ENCODE measurements at regions not wholly inside any gene's neighbourhood (a gene's known extent, or its start where the extent isn't known, plus 50 kb on each side); places are given as distances from the start of the nearest gene placed in this dataset.

DNA sequence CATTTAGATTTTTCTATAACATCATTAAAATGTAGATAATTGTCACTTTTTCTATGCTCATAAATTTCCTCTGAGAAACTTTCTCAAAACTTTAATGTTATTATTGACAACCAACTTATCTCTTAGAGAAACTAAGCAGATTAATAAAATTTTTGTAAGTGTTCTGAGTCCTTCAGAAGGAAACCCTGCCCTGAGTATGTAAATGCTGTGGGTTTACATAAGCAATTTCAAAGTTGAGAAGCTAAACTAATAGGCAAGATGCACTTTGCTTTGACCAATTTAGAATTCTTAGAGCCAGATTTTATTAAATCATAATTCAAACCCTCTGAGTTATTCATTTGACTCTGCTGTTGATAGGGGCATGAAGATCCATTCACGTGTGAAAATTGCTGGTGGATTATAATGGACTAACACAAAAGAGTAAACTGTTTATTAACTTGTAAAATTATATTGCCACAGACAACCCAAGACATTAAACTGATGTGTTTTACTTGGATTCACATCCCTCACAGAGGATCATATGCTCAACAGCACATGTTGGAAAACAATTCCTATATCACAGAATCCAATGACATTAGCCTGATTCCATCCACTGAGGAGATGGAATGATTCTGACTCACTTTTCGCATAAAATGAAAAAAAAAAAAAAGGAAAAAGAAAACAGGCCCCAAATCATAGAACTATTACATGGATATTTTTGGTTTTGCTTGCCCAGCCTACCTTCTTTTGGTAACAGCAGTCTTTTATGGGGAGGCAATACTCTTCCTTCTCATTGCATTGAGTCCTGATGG is 453.7 kb upstream of the HTR2A start:
- Mint-ChIP-seq H3K4me3 (no peak overlapping the region), H3K4me1 (ENCODE audit: low read depth) (no peaks in the 10 kb centered on the region), H3K9me3 (no peaks in the 10 kb centered on the region; the same call in 1 of the 2 replicates), H3K27ac (no peak overlapping the region), H3K36me3 (ENCODE audit: low read depth) (no peaks in the 10 kb centered on the region), H3K27me3 (ENCODE audit: insufficient read depth) (no peaks in the 10 kb centered on the region; the same call in 1 of the 2 replicates)
- TF ChIP-seq, protein P1, sequence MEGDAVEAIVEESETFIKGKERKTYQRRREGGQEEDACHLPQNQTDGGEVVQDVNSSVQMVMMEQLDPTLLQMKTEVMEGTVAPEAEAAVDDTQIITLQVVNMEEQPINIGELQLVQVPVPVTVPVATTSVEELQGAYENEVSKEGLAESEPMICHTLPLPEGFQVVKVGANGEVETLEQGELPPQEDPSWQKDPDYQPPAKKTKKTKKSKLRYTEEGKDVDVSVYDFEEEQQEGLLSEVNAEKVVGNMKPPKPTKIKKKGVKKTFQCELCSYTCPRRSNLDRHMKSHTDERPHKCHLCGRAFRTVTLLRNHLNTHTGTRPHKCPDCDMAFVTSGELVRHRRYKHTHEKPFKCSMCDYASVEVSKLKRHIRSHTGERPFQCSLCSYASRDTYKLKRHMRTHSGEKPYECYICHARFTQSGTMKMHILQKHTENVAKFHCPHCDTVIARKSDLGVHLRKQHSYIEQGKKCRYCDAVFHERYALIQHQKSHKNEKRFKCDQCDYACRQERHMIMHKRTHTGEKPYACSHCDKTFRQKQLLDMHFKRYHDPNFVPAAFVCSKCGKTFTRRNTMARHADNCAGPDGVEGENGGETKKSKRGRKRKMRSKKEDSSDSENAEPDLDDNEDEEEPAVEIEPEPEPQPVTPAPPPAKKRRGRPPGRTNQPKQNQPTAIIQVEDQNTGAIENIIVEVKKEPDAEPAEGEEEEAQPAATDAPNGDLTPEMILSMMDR (IDR thresholded peaks at IDR 0.05), result no peak
- no peak for DNase-seq

DNA sequence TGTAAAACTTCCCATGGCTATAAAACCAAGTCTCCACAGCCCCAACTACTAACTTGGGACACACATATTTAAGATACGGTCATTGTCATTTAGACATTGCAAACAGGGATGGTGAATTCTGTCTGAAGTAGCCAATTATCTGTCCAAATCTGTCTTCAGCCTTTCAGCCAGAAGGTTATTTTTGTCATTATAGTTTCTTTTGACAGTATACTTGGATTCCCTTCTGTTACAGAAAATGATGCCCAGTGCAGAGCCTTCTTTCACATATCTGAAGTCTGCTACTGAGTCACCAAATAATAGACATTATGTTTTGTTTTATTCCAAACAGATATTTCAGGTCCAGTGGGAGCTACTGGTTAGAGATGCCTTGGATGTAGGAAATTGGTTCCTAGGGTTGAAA is 452.4 kb upstream of the HTR2A start:
- Mint-ChIP-seq H3K36me3 (ENCODE audit: low read depth) (no peaks in the 10 kb centered on the region), H3K4me3 (no peak overlapping the region), H3K4me1 (ENCODE audit: low read depth) (no peaks in the 10 kb centered on the region), H3K9me3 (no peaks in the 10 kb centered on the region; the same call in none of the 2 replicates), H3K27me3 (ENCODE audit: insufficient read depth) (no peaks in the 10 kb centered on the region), H3K27ac (no peak overlapping the region)
- TF ChIP-seq, protein P1 (IDR thresholded peaks at IDR 0.05), result no peak
- DNase-seq, result no peak

DNA sequence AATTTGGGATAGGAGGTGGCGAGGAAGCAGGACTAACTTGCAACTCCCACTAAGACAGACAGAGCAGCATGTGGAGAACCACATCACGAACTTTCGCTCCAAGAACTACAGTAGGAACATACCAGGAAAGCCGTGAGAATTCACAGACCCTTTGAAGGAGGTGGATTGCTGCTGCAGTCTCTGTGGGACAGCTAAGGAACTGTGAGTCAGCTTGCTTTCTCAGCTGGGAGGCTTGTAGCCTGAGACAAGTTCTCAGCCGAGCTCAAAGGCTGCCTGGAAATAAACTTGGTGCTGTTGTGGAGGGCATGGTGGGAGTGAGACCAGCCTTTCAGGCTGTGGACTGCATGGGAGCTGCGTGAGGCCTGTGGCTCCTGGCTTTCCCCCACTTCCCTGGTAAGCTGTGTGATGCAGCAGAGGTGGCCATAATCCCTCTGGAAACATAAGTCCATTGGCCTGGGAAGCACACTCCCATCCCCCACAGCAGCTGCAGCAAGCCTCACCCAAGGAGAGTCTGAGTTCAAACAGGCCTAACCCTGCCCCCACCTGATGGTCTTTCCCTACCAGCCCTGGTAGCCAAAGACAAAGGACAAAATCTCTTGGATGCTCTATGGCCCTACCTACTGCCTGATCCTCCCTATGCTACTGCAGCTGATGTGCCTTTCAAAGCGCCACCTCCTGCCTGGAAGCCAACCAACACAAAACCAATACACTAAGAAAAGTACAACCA is 441.1 kb upstream of the HTR2A start:
- no peak overlapping the region for H3K4me3 Mint-ChIP-seq
- no peaks in the 10 kb centered on the region for H3K36me3 Mint-ChIP-seq (ENCODE audit: low read depth)
- H3K4me1 Mint-ChIP-seq (ENCODE audit: low read depth), result peaks cover 29% of the 10 kb centered on the region; the same call in 1 of the 2 replicates
- no peaks in the 10 kb centered on the region for H3K27me3 Mint-ChIP-seq (ENCODE audit: insufficient read depth)
- peak; percentile 29 for DNase-seq
- H3K9me3 Mint-ChIP-seq, result peaks cover 6% of the 10 kb centered on the region; the same call in 1 of the 2 replicates
- TF ChIP-seq, protein P1 (IDR thresholded peaks at IDR 0.05), result no peak
- H3K27ac Mint-ChIP-seq, result peak overlapping the region; percentile 68; the same call in 1 of the 2 replicates

DNA sequence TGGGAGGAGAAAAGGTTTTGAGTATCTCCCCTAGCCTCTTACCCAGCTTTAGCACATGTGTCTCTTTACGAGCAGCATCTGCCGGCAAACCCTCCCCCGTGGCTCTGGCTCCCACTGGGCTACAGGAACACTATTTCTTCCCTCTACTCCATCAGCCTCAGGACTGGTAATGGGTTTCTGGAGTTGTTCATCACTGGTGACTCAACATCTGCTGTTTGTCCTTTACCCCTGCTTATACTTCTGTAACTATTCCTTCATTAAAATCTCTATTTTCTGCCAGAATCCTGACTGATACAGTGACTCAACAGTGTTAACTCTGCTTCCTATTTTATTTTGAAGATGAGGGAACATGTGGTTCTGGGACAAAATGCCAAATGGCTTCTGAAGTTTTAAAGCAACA is 437.3 kb upstream of the HTR2A start:
- Mint-ChIP-seq H3K9me3 (peaks cover 7% of the 10 kb centered on the region; the same call in 1 of the 2 replicates), H3K27me3 (ENCODE audit: insufficient read depth) (no peaks in the 10 kb centered on the region), H3K4me1 (ENCODE audit: low read depth) (peaks cover 38% of the 10 kb centered on the region; the same call in 1 of the 2 replicates), H3K36me3 (ENCODE audit: low read depth) (peaks cover 5% of the 10 kb centered on the region; the same call in 1 of the 2 replicates), H3K27ac (peak overlapping the region; percentile 88), H3K4me3 (peak overlapping the region; percentile 57)
- peak; percentile 85 for DNase-seq
- TF ChIP-seq, protein P1 (IDR thresholded peaks at IDR 0.05), result no peak

DNA sequence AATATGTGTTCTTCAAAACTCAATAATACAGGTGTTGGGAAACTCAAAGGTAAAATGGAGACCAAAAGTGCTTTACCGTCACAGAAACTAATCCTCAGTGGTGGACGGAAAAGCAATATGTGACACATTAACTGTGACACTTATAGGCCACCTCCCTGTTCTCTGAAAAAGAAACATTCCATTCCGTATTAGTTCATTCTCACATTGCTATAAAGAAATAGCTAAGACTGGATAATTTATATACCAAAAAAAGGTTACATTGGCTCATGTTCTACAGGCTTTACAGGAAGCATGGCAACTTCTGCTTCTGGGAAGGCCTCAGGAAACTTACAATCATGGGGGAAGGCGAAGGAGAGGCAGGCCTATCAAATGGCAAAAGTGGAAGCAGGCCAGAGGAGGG is 435.3 kb upstream of the HTR2A start:
- peak; percentile 42 for DNase-seq
- peak overlapping the region; percentile 38; the same call in 1 of the 2 replicates for H3K27ac Mint-ChIP-seq
- peaks cover 28% of the 10 kb centered on the region; the same call in 1 of the 2 replicates for H3K4me1 Mint-ChIP-seq (ENCODE audit: low read depth)
- peak overlapping the region; percentile 6; the same call in 1 of the 2 replicates for H3K4me3 Mint-ChIP-seq
- H3K9me3 Mint-ChIP-seq, result peaks cover 7% of the 10 kb centered on the region; the same call in 1 of the 2 replicates
- H3K36me3 Mint-ChIP-seq (ENCODE audit: low read depth), result peaks cover 5% of the 10 kb centered on the region; the same call in 1 of the 2 replicates
- TF ChIP-seq, protein P1 (IDR thresholded peaks at IDR 0.05), result no peak
- no peaks in the 10 kb centered on the region; the same call in 1 of the 2 replicates for H3K27me3 Mint-ChIP-seq (ENCODE audit: insufficient read depth)
